B cell (primary cell): ENCODE measurements at regions not wholly inside any gene's neighbourhood (a gene's known extent, or its start where the extent isn't known, plus 50 kb on each side); places are given as distances from the start of the nearest gene placed in this dataset.

ENCODE experiments used
- ATAC-seq: fragments of 200-7000 bp; cut with Tn5 transposase; one replicate; pipeline ENCODE4 v1.10.0; 2021; ENCODE audit warnings: low read depth, mild to moderate bottlenecking, moderate number of reproducible peaks, moderate library complexity
- CTCF ChIA-PET: fragments of 350-600 bp; sonication (Branson Sonifier 250); formaldehyde crosslinking; loops from one replicate; lab custom pipeline; 2021; ENCODE audit warnings: antibody characterized with exemption, inconsistent platforms; lab: Charles Lee
- POLR2A ChIA-PET: fragments of 350-600 bp; sonication (Branson Sonifier 250); formaldehyde crosslinking; loops from one replicate; lab custom pipeline; 2021; ENCODE audit warnings: antibody characterized with exemption; lab: Charles Lee
- DNase-seq: peaks from one replicate; pipeline ENCODE4 v3.0.0; 2013
- H2AFZ ChIP-seq: 2 replicates; pipeline ENCODE4 v1.6.1; 2012; ENCODE audit warnings: mild to moderate bottlenecking, low read depth, low read length; ENCODE audit not compliant: insufficient read depth, poor library complexity, severe bottlenecking
- H3K27ac ChIP-seq, 2 donors: 1 replicate in 1 of 2; 2 replicates in 1 of 2; pipeline ENCODE4 v1.5.1; 2012 to 2013; ENCODE audit warnings: low read length in 2 of 2, mild to moderate bottlenecking in 2 of 2, moderate library complexity in 1 of 2
- H3K27me3 ChIP-seq, 4 experiments: fragments of 200-600 bp in 1 of 4; sonication (generic) in 1 of 4; replicated peaks in 1 of 4; 1 replicate in 2 of 4; 2 replicates in 2 of 4; pipeline versions ENCODE4 v1.6.1 to v1.7.0; 2013 to 2016; ENCODE audit warnings: low read length in 3 of 4, mild to moderate bottlenecking in 2 of 4, mixed read lengths in 1 of 4, moderate library complexity in 1 of 4; ENCODE audit not compliant: insufficient read depth in 4 of 4, control insufficient read depth in 3 of 4; ENCODE audit errors: control extremely low read depth in 1 of 4
- H3K36me3 ChIP-seq, 2 experiments: replicated peaks in 1 of 2; 1 replicate in 1 of 2; 2 replicates in 1 of 2; pipeline versions ENCODE4 v1.6.1 to v1.7.1; 2013; ENCODE audit warnings: low read length in 1 of 2; ENCODE audit not compliant: insufficient read depth in 2 of 2, control insufficient read depth in 1 of 2; ENCODE audit errors: control extremely low read depth in 1 of 2, extremely low read depth in 1 of 2
- H3K4me1 ChIP-seq, 2 donors: fragments of 200-600 bp in 1 of 2; sonication (generic) in 1 of 2; 1 replicate in 1 of 2; 2 replicates in 1 of 2; pipeline versions ENCODE4 v1.5.1 to v1.6.1; 2013 to 2017; ENCODE audit warnings: low read length in 2 of 2; ENCODE audit not compliant: control insufficient read depth in 2 of 2, insufficient read depth in 2 of 2
- H3K4me2 ChIP-seq: replicated peaks from 2 replicates; pipeline ENCODE3; 2012; ENCODE audit warnings: mild to moderate bottlenecking, low read depth, low read length; ENCODE audit not compliant: poor library complexity, severe bottlenecking
- H3K4me3 ChIP-seq, 5 experiments: fragments of 200-600 bp in 1 of 5; sonication (generic) in 1 of 5; 1 replicate in 3 of 5; 2 replicates in 2 of 5; pipeline versions ENCODE4 v1.5.1 to v1.7.0; 2011 to 2016; ENCODE audit warnings: low read length in 4 of 5, mild to moderate bottlenecking in 4 of 5, low read depth in 2 of 5, control low read depth in 1 of 5, moderate library complexity in 1 of 5; ENCODE audit not compliant: insufficient read depth in 1 of 5; ENCODE audit errors: control extremely low read depth in 1 of 5, extremely low read depth in 1 of 5
- H3K79me2 ChIP-seq: fragments of 200-600 bp; sonication (generic); one replicate; pipeline ENCODE4 v1.6.0; 2016; ENCODE audit warnings: low read length; ENCODE audit not compliant: control insufficient read depth, insufficient read depth
- H3K9ac ChIP-seq: fragments of 200-600 bp; sonication (generic); 2 replicates; pipeline ENCODE4 v1.6.1; 2017; ENCODE audit warnings: mild to moderate bottlenecking, low read length, moderate library complexity
- H3K9me3 ChIP-seq, 3 donors: one replicate each; pipeline versions ENCODE4 v1.6.1 to v1.7.1; 2013; ENCODE audit warnings: low read length in 2 of 3; ENCODE audit not compliant: control insufficient read depth in 2 of 3, insufficient read depth in 1 of 3; ENCODE audit errors: control extremely low read depth in 1 of 3
- H4K20me1 ChIP-seq: 2 replicates; pipeline ENCODE4 v1.6.0; 2012; ENCODE audit warnings: mild to moderate bottlenecking, low read length; ENCODE audit not compliant: insufficient read depth, control insufficient read depth, poor library complexity, severe bottlenecking
- H3K27ac Mint-ChIP-seq: one replicate; pipeline ENCODE4 v1.8.0; 2021; ENCODE audit warnings: mixed read lengths
- H3K27me3 Mint-ChIP-seq: one replicate; pipeline ENCODE4 v1.8.0; 2021; ENCODE audit warnings: mixed read lengths
- H3K4me1 Mint-ChIP-seq: one replicate; pipeline ENCODE4 v1.8.0; 2021; ENCODE audit warnings: mixed read lengths
- H3K4me3 Mint-ChIP-seq: one replicate; pipeline ENCODE4 v1.8.0; 2021; ENCODE audit warnings: mixed read lengths
- H3K9me3 Mint-ChIP-seq: one replicate; pipeline ENCODE4 v1.8.0; 2022; ENCODE audit warnings: mixed read lengths; ENCODE audit not compliant: insufficient read depth
- EZH2 ChIP-seq: IDR thresholded peaks from 2 replicates; pipeline ENCODE4 v1.6.1; 2012; ENCODE audit warnings: borderline replicate concordance, low read depth, mild to moderate bottlenecking, moderate library complexity, low read length; ENCODE audit not compliant: insufficient read depth, poor library complexity, severe bottlenecking
- WGBS: methylation state at CpG from one replicate; pipeline ENCODE4 v1.1.5; 2013; ENCODE audit warnings: missing lambda C conversion rate; ENCODE audit not compliant: insufficient coverage; 5-methylcytosine and 5-hydroxymethylcytosine counted together
- intact Hi-C: fragments of 100-400 bp; cut with micrococcal nuclease; formaldehyde crosslinking; loops from one replicate; pipeline ENCODE4 v1.10.0; 2022
- TF ChIP-seq, protein P1 (sequence below): fragments of 200-600 bp; IDR thresholded peaks from one replicate; pipeline ENCODE4 v1.8.0; 2022; ENCODE audit warnings: antibody characterized with exemption, mild to moderate bottlenecking

- DNase-seq (no peak), ATAC-seq (no peak)
- ChIA-PET POLR2A (no interaction called here), CTCF (no interaction called here)
- no peaks in the 10 kb centered on the region for H3K36me3 ChIP-seq
- no peak overlapping the region for H3K9ac ChIP-seq
- H3K27ac ChIP-seq, result no peak overlapping the region
- intact Hi-C loops, result no loop called here
- no peaks in the 10 kb centered on the region for H3K9me3 ChIP-seq
- H3K79me2 ChIP-seq, result no peaks in the 10 kb centered on the region
- no peak overlapping the region for H3K4me2 ChIP-seq
- no peaks in the 10 kb centered on the region for H3K4me1 Mint-ChIP-seq
- no CpG with 5 or more reads among the region's 4 CpGs for WGBS
- no peaks in the 10 kb centered on the region for H3K9me3 Mint-ChIP-seq
- H3K4me3 Mint-ChIP-seq, result no peak overlapping the region
- H3K27me3 ChIP-seq, result no peaks in the 10 kb centered on the region
- H3K27me3 Mint-ChIP-seq, result no peaks in the 10 kb centered on the region
- TF ChIP-seq EZH2, result no peak
- TF ChIP-seq, protein P1, sequence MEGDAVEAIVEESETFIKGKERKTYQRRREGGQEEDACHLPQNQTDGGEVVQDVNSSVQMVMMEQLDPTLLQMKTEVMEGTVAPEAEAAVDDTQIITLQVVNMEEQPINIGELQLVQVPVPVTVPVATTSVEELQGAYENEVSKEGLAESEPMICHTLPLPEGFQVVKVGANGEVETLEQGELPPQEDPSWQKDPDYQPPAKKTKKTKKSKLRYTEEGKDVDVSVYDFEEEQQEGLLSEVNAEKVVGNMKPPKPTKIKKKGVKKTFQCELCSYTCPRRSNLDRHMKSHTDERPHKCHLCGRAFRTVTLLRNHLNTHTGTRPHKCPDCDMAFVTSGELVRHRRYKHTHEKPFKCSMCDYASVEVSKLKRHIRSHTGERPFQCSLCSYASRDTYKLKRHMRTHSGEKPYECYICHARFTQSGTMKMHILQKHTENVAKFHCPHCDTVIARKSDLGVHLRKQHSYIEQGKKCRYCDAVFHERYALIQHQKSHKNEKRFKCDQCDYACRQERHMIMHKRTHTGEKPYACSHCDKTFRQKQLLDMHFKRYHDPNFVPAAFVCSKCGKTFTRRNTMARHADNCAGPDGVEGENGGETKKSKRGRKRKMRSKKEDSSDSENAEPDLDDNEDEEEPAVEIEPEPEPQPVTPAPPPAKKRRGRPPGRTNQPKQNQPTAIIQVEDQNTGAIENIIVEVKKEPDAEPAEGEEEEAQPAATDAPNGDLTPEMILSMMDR, result no peak
- H3K27ac Mint-ChIP-seq, result no peak overlapping the region
- H4K20me1 ChIP-seq, result no peaks in the 10 kb centered on the region
- no peaks in the 10 kb centered on the region for H3K4me1 ChIP-seq
- H2AFZ ChIP-seq, result no peak overlapping the region
- H3K4me3 ChIP-seq, result no peak overlapping the region
Measured at GRCh38 chrX:16320765-16321355, 153.6 kb downstream of the MAGEB17 start.

- H3K27me3 ChIP-seq, result no peaks in the 10 kb centered on the region
- no peaks in the 10 kb centered on the region for H3K4me1 Mint-ChIP-seq
- ChIA-PET CTCF (no interaction called here), POLR2A (no interaction called here)
- no peaks in the 10 kb centered on the region for H4K20me1 ChIP-seq
- no peaks in the 10 kb centered on the region for H3K9me3 ChIP-seq
- H3K27ac ChIP-seq, result no peak overlapping the region
- no peaks in the 10 kb centered on the region for H3K36me3 ChIP-seq
- intact Hi-C loops, result no loop called here
- H3K4me1 ChIP-seq, result no peaks in the 10 kb centered on the region
- no peak overlapping the region for H3K4me3 Mint-ChIP-seq
- no peaks in the 10 kb centered on the region for H3K79me2 ChIP-seq
- ATAC-seq (no peak), DNase-seq (no peak)
- no peak overlapping the region for H3K27ac Mint-ChIP-seq
- H3K9me3 Mint-ChIP-seq, result no peaks in the 10 kb centered on the region
- no peaks in the 10 kb centered on the region for H3K27me3 Mint-ChIP-seq
- WGBS, result no CpG with 5 or more reads among the region's 7 CpGs
- no peak overlapping the region for H2AFZ ChIP-seq
- TF ChIP-seq EZH2, result no peak
- TF ChIP-seq, protein P1, result no peak
- no peak overlapping the region for H3K4me2 ChIP-seq
- no peak overlapping the region for H3K4me3 ChIP-seq
- H3K9ac ChIP-seq, result no peak overlapping the region
Measured at GRCh38 chrX:16333453-16333852, 166.2 kb downstream of the MAGEB17 start.
